ENCODE measurements at regions not wholly inside any gene's neighbourhood (a gene's known extent, or its start where the extent isn't known, plus 50 kb on each side); places are given as distances from the start of the nearest gene placed in this dataset.

- DNase-seq = no peak
Observed at GRCh38 chr7:25895792-25896171, 256.2 kb upstream of the NFE2L3 start.

GRCh38 chr7:25897261-25897782 lies 254.7 kb upstream of the NFE2L3 start:
- no peak for DNase-seq

GRCh38 chr7:25900245-25900644 lies 251.8 kb upstream of the NFE2L3 start:
- no peak for DNase-seq

GRCh38 chr7:25900877-25901276 lies 251.1 kb upstream of the NFE2L3 start:
- DNase-seq = no peak

GRCh38 chr7:25901658-25902057 lies 250.3 kb upstream of the NFE2L3 start:
- DNase-seq = no peak

GRCh38 chr7:25906003-25906402 lies 246.0 kb upstream of the NFE2L3 start:
- DNase-seq = no peak

- no peak for DNase-seq
Observed at GRCh38 chr7:25906760-25907159, 245.2 kb upstream of the NFE2L3 start.

GRCh38 chr7:25907214-25907613 lies 244.8 kb upstream of the NFE2L3 start:
- DNase-seq = no peak

GRCh38 chr7:25907731-25908130 lies 244.3 kb upstream of the NFE2L3 start:
- no peak for DNase-seq

GRCh38 chr7:25908154-25908949 lies 243.6 kb upstream of the NFE2L3 start:
- no peak for DNase-seq

GRCh38 chr7:25911738-25912607 lies 240.0 kb upstream of the NFE2L3 start:
- DNase-seq = no peak

GRCh38 chr7:25913598-25914224 lies 238.3 kb upstream of the NFE2L3 start:
- no peak for DNase-seq

- DNase-seq = no peak
Observed at GRCh38 chr7:25918731-25919130, 233.3 kb upstream of the NFE2L3 start.

- DNase-seq = no peak
Observed at GRCh38 chr7:25922296-25922695, 229.7 kb upstream of the NFE2L3 start.

- DNase-seq = no peak
Observed at GRCh38 chr7:25923741-25924460, 228.1 kb upstream of the NFE2L3 start.

GRCh38 chr7:25926009-25926408 lies 226.0 kb upstream of the NFE2L3 start:
- no peak for DNase-seq

GRCh38 chr7:25926451-25926850 lies 225.5 kb upstream of the NFE2L3 start:
- no peak for DNase-seq

GRCh38 chr7:25926891-25927625 lies 224.9 kb upstream of the NFE2L3 start:
- DNase-seq = no peak

GRCh38 chr7:25927626-25927978 lies 224.4 kb upstream of the NFE2L3 start:
- DNase-seq = no peak

GRCh38 chr7:25928549-25929330 lies 223.3 kb upstream of the NFE2L3 start:
- no peak for DNase-seq

- DNase-seq = no peak
Observed at GRCh38 chr7:25929448-25929847, 222.6 kb upstream of the NFE2L3 start.
